Skeletal muscle tissue (tissue), 3 donors: ENCODE measurements at regions not wholly inside any gene's neighbourhood (a gene's known extent, or its start where the extent isn't known, plus 50 kb on each side); places are given as distances from the start of the nearest gene placed in this dataset.

Experiments
- H3K27ac ChIP-seq: one replicate; pipeline ENCODE4 v1.7.0; 2013; ENCODE audit warnings: mild to moderate bottlenecking, low read depth, low read length, inconsistent platforms
- H3K27me3 ChIP-seq, 3 donors: one replicate each; pipeline ENCODE4 v1.7.0; 2013; ENCODE audit warnings: low read length in 3 of 3; ENCODE audit not compliant: control insufficient read depth in 3 of 3, insufficient read depth in 3 of 3
- H3K36me3 ChIP-seq, 3 donors: one replicate each; pipeline ENCODE4 v1.7.0; 2013; ENCODE audit warnings: low read length in 3 of 3; ENCODE audit not compliant: control insufficient read depth in 3 of 3, insufficient read depth in 3 of 3
- H3K4me1 ChIP-seq, 3 donors: one replicate each; pipeline ENCODE4 v1.7.0; 2013; ENCODE audit warnings: low read length in 3 of 3, mild to moderate bottlenecking in 3 of 3; ENCODE audit not compliant: control insufficient read depth in 3 of 3, insufficient read depth in 3 of 3
- H3K4me3 ChIP-seq, 3 donors: one replicate each; pipeline ENCODE4 v1.7.0; 2013; ENCODE audit warnings: low read length in 3 of 3
- H3K9ac ChIP-seq, 3 donors: one replicate each; pipeline ENCODE4 v1.7.0; 2013; ENCODE audit warnings: low read length in 3 of 3, mild to moderate bottlenecking in 3 of 3, moderate library complexity in 2 of 3, low read depth in 1 of 3
- H3K9me3 ChIP-seq, 3 donors: one replicate each; pipeline ENCODE4 v1.7.0; 2013; ENCODE audit warnings: low read length in 3 of 3; ENCODE audit not compliant: control insufficient read depth in 3 of 3
- donor health status: Osteomylitis.

DNA sequence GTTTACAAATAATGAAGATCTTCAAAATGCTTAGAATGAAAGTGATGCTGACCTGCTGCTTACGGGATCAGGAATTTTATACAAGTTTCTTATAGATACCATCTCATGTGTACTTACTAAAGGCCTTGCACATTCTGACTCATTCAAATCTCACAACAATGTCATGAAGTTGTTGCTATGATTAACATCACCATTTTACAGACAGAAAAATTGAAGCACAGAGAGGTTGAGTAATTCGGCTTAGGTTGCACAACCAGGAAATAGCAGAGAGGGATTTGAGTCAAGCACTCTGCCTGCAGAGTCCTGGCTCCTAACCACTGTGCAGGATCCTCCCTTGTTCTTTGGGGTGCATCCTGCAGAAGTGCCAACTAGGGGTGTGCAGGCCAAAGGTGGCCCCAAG lies 471.9 kb downstream of the MIAT start:
- H3K9me3 ChIP-seq = no peaks in the 10 kb centered on the region
- H3K27ac ChIP-seq = no peak overlapping the region
- H3K4me1 ChIP-seq = peaks cover 0 to 5% (median 2%) of the 10 kb centered on the region in 3 donors
- peaks cover 22 to 29% (median 28%) of the 10 kb centered on the region in 3 donors for H3K27me3 ChIP-seq
- no peak overlapping the region for H3K9ac ChIP-seq
- H3K4me3 ChIP-seq = no peak overlapping the region
- H3K36me3 ChIP-seq = no peaks in the 10 kb centered on the region

DNA sequence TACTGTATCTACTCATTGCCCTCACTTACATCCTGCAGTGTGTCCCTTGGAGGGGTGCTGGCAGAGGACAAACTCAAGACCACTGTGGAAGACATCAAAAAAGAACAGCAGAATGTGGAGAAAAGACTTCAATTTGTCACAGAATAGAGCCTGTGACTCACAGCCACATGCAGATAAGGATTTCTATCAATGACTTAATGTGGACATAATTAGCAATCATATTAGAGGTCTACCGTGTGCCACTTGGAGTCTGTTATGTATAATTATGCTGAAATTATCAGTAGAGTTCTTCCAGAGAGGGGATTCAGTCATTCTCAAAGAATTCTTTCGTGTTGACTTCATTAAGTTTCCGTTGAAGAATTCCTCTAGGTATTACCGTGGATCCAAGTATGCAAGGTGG lies 473.5 kb downstream of the MIAT start:
- no peaks in the 10 kb centered on the region for H3K9me3 ChIP-seq
- no peak overlapping the region for H3K9ac ChIP-seq
- peaks cover 0 to 8% (median 2%) of the 10 kb centered on the region in 3 donors for H3K4me1 ChIP-seq
- H3K36me3 ChIP-seq = no peaks in the 10 kb centered on the region
- peaks cover 24 to 29% (median 26%) of the 10 kb centered on the region in 3 donors for H3K27me3 ChIP-seq
- H3K27ac ChIP-seq = no peak overlapping the region
- H3K4me3 ChIP-seq = no peak overlapping the region

DNA sequence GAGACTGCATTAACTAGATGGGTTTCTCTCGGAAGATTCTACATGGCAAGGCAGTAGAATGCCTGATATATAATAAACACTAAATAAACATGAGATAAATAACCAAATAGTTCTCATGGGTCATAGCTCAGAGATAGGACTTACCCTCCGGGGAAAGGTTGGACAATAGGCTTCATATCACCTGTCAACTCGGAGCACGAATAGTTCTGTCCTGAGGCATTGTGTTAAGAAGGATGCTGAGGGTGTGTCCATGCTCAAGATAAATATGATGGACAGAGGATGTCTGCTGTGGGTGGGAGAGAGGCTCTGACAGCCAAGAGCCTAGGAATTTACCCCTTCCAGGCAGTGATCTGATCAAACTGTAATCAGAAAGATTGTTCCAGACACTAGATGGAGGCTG lies 474.0 kb downstream of the MIAT start:
- peaks cover 0 to 8% (median 2%) of the 10 kb centered on the region in 3 donors for H3K4me1 ChIP-seq
- H3K4me3 ChIP-seq = no peak overlapping the region
- peaks cover 24 to 32% (median 26%) of the 10 kb centered on the region in 3 donors for H3K27me3 ChIP-seq
- H3K36me3 ChIP-seq = no peaks in the 10 kb centered on the region
- H3K27ac ChIP-seq = no peak overlapping the region
- no peak overlapping the region for H3K9ac ChIP-seq
- H3K9me3 ChIP-seq = no peaks in the 10 kb centered on the region

DNA sequence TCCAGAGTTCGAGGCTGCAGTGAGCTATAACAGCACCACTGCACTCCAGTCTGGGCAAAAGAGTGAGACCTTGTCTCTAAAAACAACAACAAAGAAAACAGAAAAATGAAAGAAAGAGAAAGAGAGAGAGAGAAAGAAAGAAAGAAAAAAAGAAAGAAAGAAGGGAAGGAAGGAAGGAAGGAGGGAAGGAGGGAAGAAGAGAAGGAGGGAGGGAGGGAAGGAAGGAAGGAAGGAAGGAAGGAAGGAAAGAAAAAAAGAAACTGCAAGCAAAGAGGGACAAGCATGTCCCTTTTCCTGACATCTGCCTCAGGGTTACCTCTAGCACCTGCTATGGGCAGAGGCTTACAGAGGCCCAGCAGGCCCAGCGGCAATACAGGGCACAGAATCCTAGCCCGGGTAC lies 475.0 kb downstream of the MIAT start:
- Histone ChIP-seq H3K9me3 (peaks cover 0 to 8% (median 6%) of the 10 kb centered on the region in 3 donors), H3K27ac (no peak overlapping the region), H3K4me3 (no peak overlapping the region), H3K36me3 (no peaks in the 10 kb centered on the region), H3K9ac (no peak overlapping the region), H3K4me1 (peaks cover 0 to 8% (median 2%) of the 10 kb centered on the region in 3 donors), H3K27me3 (peaks cover 26 to 40% (median 33%) of the 10 kb centered on the region in 3 donors)

DNA sequence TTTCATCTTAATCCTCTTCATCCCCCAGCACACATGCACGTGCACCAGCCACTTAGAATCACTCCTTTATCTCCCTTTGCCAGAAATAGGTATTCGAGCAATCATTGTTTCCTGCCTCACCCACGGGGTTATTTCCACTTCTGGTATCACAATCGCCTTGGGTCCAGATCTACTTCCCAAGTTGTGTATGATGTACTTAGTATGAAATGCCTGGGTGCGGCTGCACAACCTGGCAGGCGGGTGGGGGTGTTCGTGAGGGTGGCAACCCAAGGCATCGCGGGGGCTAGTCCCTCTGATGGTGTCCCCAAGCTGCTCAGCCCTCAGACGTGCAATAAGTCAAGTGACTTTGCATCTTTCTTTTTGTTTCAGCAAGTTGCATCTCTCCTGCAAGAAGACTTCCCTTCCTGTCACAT lies 475.6 kb downstream of the MIAT start:
- Histone ChIP-seq H3K36me3 (no peaks in the 10 kb centered on the region), H3K27ac (no peak overlapping the region), H3K9me3 (peaks cover 0 to 8% (median 6%) of the 10 kb centered on the region in 3 donors), H3K9ac (no peak overlapping the region), H3K4me3 (no peak overlapping the region), H3K27me3 (peaks cover 27 to 38% (median 36%) of the 10 kb centered on the region in 3 donors), H3K4me1 (peaks cover 0 to 8% (median 2%) of the 10 kb centered on the region in 3 donors)

DNA sequence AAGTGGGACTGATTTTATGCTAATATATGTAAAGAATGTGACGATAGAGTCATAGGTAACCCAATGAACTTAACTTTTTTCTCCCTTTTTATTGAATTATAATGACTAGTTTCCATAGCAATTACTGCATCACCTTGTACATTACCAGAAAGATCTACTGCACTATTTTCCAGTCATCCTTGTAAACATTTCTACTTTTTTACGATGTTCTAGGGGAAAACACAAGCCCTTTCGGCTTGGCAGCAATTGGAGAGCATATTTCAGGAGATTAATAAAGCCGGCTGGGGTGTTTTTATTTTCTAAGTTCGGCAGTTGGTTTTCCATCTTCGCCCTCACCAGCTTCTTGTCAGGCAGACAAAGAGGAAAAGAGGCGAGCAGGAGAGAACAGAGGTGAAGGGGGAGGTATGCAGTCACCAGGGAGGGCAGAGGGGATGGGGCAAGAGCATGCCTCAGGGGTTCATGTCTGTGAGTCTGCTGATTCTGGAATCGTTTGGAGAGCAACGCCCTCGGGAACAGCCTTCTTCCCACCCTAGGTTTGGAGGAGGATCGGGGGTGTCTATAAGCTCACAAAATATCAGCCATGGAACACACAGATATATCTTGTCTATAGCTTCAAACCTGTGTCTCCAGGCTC lies 476.4 kb downstream of the MIAT start:
- Histone ChIP-seq H3K4me3 (no peak overlapping the region), H3K27ac (no peak overlapping the region), H3K4me1 (peaks cover 0 to 8% (median 2%) of the 10 kb centered on the region in 3 donors), H3K36me3 (no peaks in the 10 kb centered on the region), H3K9ac (no peak overlapping the region), H3K27me3 (peaks cover 24 to 45% (median 40%) of the 10 kb centered on the region in 3 donors), H3K9me3 (peaks cover 0 to 8% (median 6%) of the 10 kb centered on the region in 3 donors)

DNA sequence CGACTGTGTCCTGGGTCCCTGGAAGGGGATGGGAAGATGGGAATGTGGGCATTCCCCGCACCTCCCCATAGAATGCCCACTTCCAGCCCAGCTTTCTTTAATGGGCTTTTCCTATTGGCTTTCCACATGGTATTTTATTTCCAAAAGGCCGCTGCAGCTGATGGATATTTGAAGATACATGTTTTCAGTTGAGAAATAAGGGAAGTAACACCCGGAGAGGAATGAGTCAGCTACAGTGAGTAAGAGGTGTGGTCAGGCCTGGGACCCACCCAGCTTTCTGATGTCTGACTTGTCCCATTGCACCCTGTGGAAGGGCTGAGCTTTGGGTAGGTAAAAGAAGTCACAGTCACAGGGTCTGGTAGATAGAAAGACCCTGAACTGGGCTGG lies 476.9 kb downstream of the MIAT start:
- Histone ChIP-seq H3K27ac (peak overlapping the region; percentile 47), H3K9me3 (peaks cover 0 to 8% (median 6%) of the 10 kb centered on the region in 3 donors), H3K27me3 (peaks cover 22 to 44% (median 41%) of the 10 kb centered on the region in 3 donors), H3K4me1 (peaks cover 0 to 8% (median 2%) of the 10 kb centered on the region in 3 donors), H3K36me3 (no peaks in the 10 kb centered on the region), H3K9ac (no peak overlapping the region), H3K4me3 (no peak overlapping the region)

DNA sequence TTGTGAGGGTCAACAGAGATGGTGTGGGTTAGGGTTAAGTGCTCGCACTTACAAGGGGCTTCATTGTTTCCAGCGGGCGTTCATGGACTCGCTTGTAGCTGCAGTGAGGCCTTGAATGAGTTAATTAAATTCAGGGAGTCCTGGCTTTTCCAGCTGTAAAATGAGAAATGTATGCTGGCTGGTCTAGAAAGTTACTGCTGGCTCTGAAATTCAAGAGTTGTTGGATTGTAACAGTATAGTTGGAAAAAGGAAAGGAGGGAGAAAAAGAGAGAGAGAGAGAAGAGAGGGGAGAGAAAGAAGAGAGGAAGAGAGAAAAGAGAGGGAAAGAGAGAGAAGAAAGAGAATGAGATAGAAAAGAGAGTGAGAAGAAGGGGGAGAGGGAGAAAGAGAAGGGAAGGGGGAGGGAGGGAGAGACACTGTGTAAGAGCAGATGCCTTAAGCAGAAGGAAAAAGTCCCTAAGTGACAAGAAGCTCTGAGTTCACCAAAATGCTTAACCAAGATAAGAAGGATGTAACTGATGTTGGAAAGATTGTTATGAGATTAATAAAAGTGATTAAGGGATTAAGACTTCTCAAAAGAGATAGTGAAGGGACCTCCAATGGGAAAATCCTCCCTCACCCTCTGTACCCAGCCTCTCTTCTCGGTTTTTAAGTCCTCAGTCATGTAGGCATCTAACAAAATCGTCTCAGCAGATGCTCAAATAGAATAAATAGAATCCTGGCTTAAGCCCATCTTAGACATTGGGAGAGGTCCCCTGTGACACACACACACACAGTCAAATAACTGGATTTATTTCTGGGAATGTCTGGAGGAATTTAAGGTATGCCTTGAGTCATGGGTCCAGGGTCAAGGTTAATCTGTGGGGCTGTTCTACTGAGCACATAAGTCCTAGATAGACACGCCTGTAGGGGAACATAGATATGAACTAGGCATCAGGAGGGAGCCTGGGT lies 477.9 kb downstream of the MIAT start:
- peak overlapping the region; percentile 47 for H3K27ac ChIP-seq
- H3K9ac ChIP-seq = no peak overlapping the region
- H3K4me3 ChIP-seq = no peak overlapping the region
- no peaks in the 10 kb centered on the region for H3K36me3 ChIP-seq
- H3K9me3 ChIP-seq = peaks cover 0 to 8% (median 6%) of the 10 kb centered on the region in 3 donors
- peaks cover 30 to 52% (median 41%) of the 10 kb centered on the region in 3 donors for H3K27me3 ChIP-seq
- H3K4me1 ChIP-seq = peaks cover 0 to 8% (median 2%) of the 10 kb centered on the region in 3 donors

DNA sequence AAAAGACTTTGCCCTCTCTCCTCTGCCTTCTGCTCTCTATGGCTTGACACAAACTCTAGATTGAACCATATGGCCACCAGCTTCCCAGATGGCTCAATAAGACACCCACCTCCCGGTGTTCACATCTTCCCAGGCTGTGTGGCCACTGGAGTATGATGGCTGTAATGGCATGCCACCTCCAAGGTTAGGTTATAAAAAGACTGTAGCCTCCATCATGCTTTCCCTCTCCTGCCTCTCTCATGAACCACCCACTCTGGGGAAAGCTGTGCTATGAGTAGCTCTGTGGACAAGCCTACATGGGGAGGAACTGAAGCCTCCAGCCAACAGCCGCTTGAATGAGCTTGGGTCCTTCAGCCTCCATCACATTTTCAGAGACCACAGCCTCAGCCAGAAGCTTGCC lies 479.2 kb downstream of the MIAT start:
- H3K9me3 ChIP-seq = peaks cover 0 to 8% (median 6%) of the 10 kb centered on the region in 3 donors
- no peak overlapping the region for H3K4me3 ChIP-seq
- peaks cover 0 to 8% (median 2%) of the 10 kb centered on the region in 3 donors for H3K4me1 ChIP-seq

More for the DNA sequence above, 479.2 kb downstream of the MIAT start:
- Histone ChIP-seq H3K9ac (no peak overlapping the region), H3K27ac (no peak overlapping the region), H3K36me3 (no peaks in the 10 kb centered on the region), H3K27me3 (peaks cover 30 to 60% (median 34%) of the 10 kb centered on the region in 3 donors)
